ENCODE measurements at regions not wholly inside any gene's neighbourhood (a gene's known extent, or its start where the extent isn't known, plus 50 kb on each side); places are given as distances from the start of the nearest gene placed in this dataset.

DNA sequence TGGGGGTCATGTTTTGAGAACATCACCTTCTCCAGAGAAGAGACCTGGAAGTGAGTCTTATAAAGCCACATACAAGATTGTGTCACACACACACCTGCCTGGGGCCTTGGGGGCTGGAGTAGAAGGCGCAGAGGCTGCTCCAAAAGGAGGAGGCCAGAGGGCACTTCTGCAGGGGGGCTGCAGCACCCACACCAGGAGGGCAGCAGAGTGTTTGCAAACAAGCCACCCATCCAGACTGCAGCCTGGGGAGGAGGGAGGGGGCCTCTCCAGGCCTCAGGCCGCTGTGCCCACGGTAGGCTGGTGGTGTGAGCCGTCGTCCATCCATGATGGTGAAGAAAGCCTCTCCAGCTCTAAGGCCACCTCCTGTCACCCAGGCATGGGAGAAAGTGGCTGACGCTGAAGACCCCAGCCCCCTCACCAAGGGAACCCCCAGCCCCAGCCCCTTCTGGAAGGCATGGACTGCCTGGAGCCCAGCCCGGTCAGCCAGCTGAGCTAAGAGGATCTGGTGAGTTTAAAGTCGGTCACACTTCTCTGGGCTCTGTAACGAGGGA is 77.5 kb downstream of the FOXL3 start:
- H3K36me3 ChIP-seq (ENCODE audit: control insufficient read depth, insufficient read depth, low read length): no peaks in the 10 kb centered on the region
- no peaks in the 10 kb centered on the region; the same call in 1 of the 2 replicates for H3K27me3 ChIP-seq (replicated peaks; ENCODE audit: control insufficient read depth, insufficient read depth, low read length)
- no peak for DNase-seq (ENCODE audit: extremely low read depth, insufficient read length)
- no peak overlapping the region for H3K4me3 ChIP-seq (replicated peaks; ENCODE audit: low read depth, low read length)
- TF ChIP-seq, protein P1, sequence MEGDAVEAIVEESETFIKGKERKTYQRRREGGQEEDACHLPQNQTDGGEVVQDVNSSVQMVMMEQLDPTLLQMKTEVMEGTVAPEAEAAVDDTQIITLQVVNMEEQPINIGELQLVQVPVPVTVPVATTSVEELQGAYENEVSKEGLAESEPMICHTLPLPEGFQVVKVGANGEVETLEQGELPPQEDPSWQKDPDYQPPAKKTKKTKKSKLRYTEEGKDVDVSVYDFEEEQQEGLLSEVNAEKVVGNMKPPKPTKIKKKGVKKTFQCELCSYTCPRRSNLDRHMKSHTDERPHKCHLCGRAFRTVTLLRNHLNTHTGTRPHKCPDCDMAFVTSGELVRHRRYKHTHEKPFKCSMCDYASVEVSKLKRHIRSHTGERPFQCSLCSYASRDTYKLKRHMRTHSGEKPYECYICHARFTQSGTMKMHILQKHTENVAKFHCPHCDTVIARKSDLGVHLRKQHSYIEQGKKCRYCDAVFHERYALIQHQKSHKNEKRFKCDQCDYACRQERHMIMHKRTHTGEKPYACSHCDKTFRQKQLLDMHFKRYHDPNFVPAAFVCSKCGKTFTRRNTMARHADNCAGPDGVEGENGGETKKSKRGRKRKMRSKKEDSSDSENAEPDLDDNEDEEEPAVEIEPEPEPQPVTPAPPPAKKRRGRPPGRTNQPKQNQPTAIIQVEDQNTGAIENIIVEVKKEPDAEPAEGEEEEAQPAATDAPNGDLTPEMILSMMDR (IDR thresholded peaks at IDR 0.05; ENCODE audit: insufficient read depth, low read length, poor library complexity, severe bottlenecking): no peak

GRCh38 chr7:368651-369475 is 78.9 kb downstream of the FOXL3 start:
- TF ChIP-seq, protein P1 (IDR thresholded peaks at IDR 0.05; ENCODE audit: insufficient read depth, low read length, poor library complexity, severe bottlenecking): no peak
- H3K27me3 ChIP-seq (replicated peaks; ENCODE audit: control insufficient read depth, insufficient read depth, low read length): no peaks in the 10 kb centered on the region; the same call in 1 of the 2 replicates
- no peaks in the 10 kb centered on the region for H3K36me3 ChIP-seq (ENCODE audit: control insufficient read depth, insufficient read depth, low read length)
- H3K4me3 ChIP-seq (replicated peaks; ENCODE audit: low read depth, low read length): no peak overlapping the region
- no peak for DNase-seq (ENCODE audit: extremely low read depth, insufficient read length)

DNA sequence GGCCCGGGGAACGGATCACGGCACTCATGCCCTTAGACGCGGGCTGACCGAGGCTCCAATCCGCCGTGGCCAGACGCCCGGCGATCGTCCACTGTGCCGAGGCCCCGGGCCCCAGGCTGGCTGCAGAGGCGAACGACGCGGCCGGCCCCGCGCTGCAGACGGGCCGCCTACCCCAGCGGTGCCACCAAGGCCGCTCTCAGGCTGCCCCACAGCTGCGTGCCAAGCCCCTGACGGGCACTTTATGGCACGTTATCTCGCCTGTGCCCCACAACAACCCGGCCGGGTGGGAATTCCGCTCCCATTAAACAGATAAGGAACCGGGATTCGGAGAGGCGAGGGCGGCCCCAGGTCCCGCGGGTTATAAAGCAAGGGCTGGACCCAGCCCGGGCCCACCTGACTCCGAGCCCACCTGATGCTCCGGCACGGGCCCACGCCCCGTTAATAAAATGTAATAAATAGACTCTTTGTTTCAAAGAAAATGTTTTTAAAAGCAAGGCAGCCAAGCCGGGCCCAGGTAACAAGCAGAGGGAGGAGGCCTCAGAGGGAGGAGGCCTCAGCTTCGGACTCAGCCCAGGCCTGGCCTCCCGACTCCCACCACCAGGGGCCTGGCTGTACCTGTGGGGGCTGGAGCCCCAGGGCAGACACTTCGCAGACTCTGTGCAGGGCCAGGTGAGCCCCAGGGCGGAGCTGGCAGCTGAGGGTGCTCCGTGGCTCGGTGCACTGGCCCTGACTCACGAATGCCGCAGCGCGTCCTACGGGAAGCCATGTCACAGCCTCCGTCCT is 79.7 kb downstream of the FOXL3 start:
- TF ChIP-seq, protein P1 (IDR thresholded peaks at IDR 0.05; ENCODE audit: insufficient read depth, low read length, poor library complexity, severe bottlenecking): no peak
- Histone ChIP-seq H3K36me3 (ENCODE audit: control insufficient read depth, insufficient read depth, low read length) (no peaks in the 10 kb centered on the region), H3K4me3 (replicated peaks; ENCODE audit: low read depth, low read length) (no peak overlapping the region), H3K27me3 (replicated peaks; ENCODE audit: control insufficient read depth, insufficient read depth, low read length) (no peaks in the 10 kb centered on the region; the same call in 1 of the 2 replicates)
- no peak for DNase-seq (ENCODE audit: extremely low read depth, insufficient read length)

DNA sequence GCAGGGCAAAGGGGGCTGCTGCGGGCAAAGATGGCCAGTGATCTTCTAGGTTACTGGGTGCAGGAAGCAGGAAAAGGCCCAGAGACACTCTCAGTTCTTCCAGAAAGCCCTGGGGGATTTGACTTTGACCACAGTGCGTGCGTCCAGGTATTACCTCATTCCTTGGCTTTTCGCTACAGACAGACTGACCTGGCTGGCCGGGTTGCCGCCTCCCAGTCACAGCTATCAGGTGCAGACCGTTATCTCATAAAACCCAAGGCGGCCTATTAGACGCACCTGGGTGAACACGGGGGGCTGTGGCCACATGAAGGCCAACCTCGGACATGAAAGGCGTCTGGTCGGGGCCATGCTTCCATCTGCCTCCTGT is 80.3 kb downstream of the FOXL3 start:
- H3K27me3 ChIP-seq (replicated peaks; ENCODE audit: control insufficient read depth, insufficient read depth, low read length): no peaks in the 10 kb centered on the region; the same call in 1 of the 2 replicates
- no peaks in the 10 kb centered on the region for H3K36me3 ChIP-seq (ENCODE audit: control insufficient read depth, insufficient read depth, low read length)
- DNase-seq (ENCODE audit: extremely low read depth, insufficient read length): no peak
- no peak overlapping the region for H3K4me3 ChIP-seq (replicated peaks; ENCODE audit: low read depth, low read length)
- TF ChIP-seq, protein P1 (IDR thresholded peaks at IDR 0.05; ENCODE audit: insufficient read depth, low read length, poor library complexity, severe bottlenecking): no peak

DNA sequence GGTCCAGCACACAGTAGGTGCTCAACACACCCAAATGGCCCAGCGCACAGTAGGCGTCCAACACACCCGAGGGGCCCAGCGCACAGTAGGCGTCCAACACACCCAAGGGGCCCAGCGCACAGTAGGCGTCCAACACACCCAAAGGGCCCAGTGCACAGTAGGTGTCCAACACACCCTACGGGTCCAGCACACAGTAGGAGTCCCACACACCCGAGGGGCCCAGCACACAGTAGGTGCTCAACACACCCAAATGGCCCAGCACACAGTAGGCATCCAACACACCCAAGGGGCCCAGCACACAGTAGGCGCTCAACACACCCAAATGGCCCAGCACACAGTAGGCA is 80.8 kb downstream of the FOXL3 start:
- H3K4me3 ChIP-seq (replicated peaks; ENCODE audit: low read depth, low read length): no peak overlapping the region
- DNase-seq (ENCODE audit: extremely low read depth, insufficient read length): no peak
- H3K36me3 ChIP-seq (ENCODE audit: control insufficient read depth, insufficient read depth, low read length): no peaks in the 10 kb centered on the region
- no peaks in the 10 kb centered on the region; the same call in 1 of the 2 replicates for H3K27me3 ChIP-seq (replicated peaks; ENCODE audit: control insufficient read depth, insufficient read depth, low read length)
- TF ChIP-seq, protein P1 (IDR thresholded peaks at IDR 0.05; ENCODE audit: insufficient read depth, low read length, poor library complexity, severe bottlenecking): no peak

Measured in GM06990 (cell line).